HG03378 (cell line): ENCODE measurements at regions not wholly inside any gene's neighbourhood (a gene's known extent, or its start where the extent isn't known, plus 50 kb on each side); places are given as distances from the start of the nearest gene placed in this dataset.
"Not testable (repeated sequence)": the region's sequence is repeated elsewhere in the genome, so short reads cannot be mapped to it uniquely, and the experiment has no call there.

Experiments used
- ATAC-seq: cut with Tn5 transposase; IDR thresholded peaks from one replicate; pipeline ENCODE4 v1.9.1; 2021; ENCODE audit warnings: mild to moderate bottlenecking, moderate library complexity; ENCODE audit not compliant: unreplicated experiment

GRCh38 chr4:19650903-19651864 lies 600.5 kb upstream of the SLIT2 start:
- ATAC-seq: no peak

- ATAC-seq: no peak
Observed at GRCh38 chr4:19645589-19645988, 606.1 kb upstream of the SLIT2 start.

- ATAC-seq: no peak
Observed at GRCh38 chr4:19636451-19636850, 615.3 kb upstream of the SLIT2 start.

GRCh38 chr4:19631814-19632213 lies 619.9 kb upstream of the SLIT2 start:
- ATAC-seq: no peak

- ATAC-seq: no peak
Observed at GRCh38 chr4:19623866-19624265, 627.8 kb upstream of the SLIT2 start.

GRCh38 chr4:19615086-19615689 lies 636.5 kb upstream of the SLIT2 start:
- ATAC-seq: no peak

- no peak for ATAC-seq
Observed at GRCh38 chr4:19614171-19614570, 637.5 kb upstream of the SLIT2 start.

- ATAC-seq: no peak
Observed at GRCh38 chr4:19596342-19596741, 655.4 kb upstream of the SLIT2 start.

- ATAC-seq: no peak
Observed at GRCh38 chr4:19592391-19592790, 659.3 kb upstream of the SLIT2 start.

GRCh38 chr4:19583827-19584569 lies 667.7 kb upstream of the SLIT2 start:
- no peak for ATAC-seq

GRCh38 chr4:19580095-19580494 lies 671.6 kb upstream of the SLIT2 start:
- no peak for ATAC-seq

- no peak for ATAC-seq
Observed at GRCh38 chr4:19579608-19580007, 672.1 kb upstream of the SLIT2 start.

GRCh38 chr4:19577097-19577496 lies 674.6 kb upstream of the SLIT2 start:
- ATAC-seq: no peak

GRCh38 chr4:19575924-19576323 lies 675.8 kb upstream of the SLIT2 start:
- no peak for ATAC-seq

GRCh38 chr4:19566041-19566440 lies 685.7 kb upstream of the SLIT2 start:
- no peak for ATAC-seq

- ATAC-seq: no peak
Observed at GRCh38 chr4:19562456-19562855, 689.2 kb upstream of the SLIT2 start.

GRCh38 chr4:19557161-19557560 lies 694.5 kb upstream of the SLIT2 start:
- ATAC-seq: no peak

GRCh38 chr4:19556276-19556675 lies 695.4 kb upstream of the SLIT2 start:
- ATAC-seq: not testable (repeated sequence)

GRCh38 chr4:19547463-19547862 lies 704.2 kb upstream of the SLIT2 start:
- no peak for ATAC-seq

GRCh38 chr4:19544446-19545125 lies 707.1 kb upstream of the SLIT2 start:
- ATAC-seq: no peak
